ENCODE measurements at regions not wholly inside any gene's neighbourhood (a gene's known extent, or its start where the extent isn't known, plus 50 kb on each side); places are given as distances from the start of the nearest gene placed in this dataset.

DNA sequence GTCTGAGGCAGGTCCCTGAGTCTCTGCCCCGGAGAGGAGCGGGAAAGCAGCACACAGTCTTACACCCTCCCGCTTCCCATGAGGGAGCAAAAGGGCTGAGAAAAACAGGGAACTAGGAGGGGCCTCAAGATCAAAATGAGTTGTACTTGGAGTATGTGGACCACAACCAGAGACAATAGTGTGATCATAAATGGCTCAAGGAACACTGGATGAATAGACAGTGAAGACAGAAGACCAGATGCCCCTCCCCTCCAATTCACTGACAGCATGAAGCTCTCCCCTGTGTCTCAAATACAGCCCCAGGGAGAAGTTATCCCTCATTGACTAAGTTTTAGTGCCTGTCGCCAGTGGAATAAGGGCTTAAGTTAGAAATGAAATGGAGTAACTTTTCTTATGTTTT lies 191.0 kb downstream of the TFAP2A start:
- Histone ChIP-seq H3K4me3 (ENCODE audit: low read length) (no peak overlapping the region), H3K36me3 (ENCODE audit: control insufficient read depth, low read depth, low read length) (no peaks in the 10 kb centered on the region), H3K27ac (ENCODE audit: low read length) (no peak overlapping the region), H3K9ac (ENCODE audit: low read length) (no peak overlapping the region), H3K9me3 (ENCODE audit: control insufficient read depth, low read depth, low read length) (no peaks in the 10 kb centered on the region), H3K4me1 (ENCODE audit: control insufficient read depth, low read depth, low read length) (no peaks in the 10 kb centered on the region), H3K27me3 (ENCODE audit: control insufficient read depth, insufficient read depth, low read length) (no peaks in the 10 kb centered on the region)

DNA sequence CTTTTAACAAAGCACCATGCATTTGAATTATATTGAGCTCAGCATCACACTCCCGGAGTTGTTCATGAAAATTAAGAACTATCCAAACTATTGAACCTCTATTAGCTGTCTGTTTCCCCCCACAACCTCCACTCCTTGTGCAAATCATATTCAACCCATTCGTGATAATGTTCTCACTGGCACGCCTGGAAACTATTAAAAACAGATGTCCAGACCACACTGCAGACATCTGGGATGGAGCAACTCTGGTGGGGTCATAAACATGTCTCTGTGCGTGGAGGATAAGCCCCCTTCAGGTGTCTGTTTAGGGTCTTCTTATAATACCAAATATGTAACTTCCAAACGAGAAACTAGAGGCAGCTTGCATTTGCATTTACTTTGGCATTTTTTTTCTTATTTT lies 193.7 kb downstream of the TFAP2A start:
- H3K4me1 ChIP-seq (ENCODE audit: control insufficient read depth, low read depth, low read length), result no peaks in the 10 kb centered on the region
- no peaks in the 10 kb centered on the region for H3K36me3 ChIP-seq (ENCODE audit: control insufficient read depth, low read depth, low read length)
- H3K27ac ChIP-seq (ENCODE audit: low read length), result no peak overlapping the region
- no peaks in the 10 kb centered on the region for H3K27me3 ChIP-seq (ENCODE audit: control insufficient read depth, insufficient read depth, low read length)
- no peak overlapping the region for H3K9ac ChIP-seq (ENCODE audit: low read length)
- no peak overlapping the region for H3K4me3 ChIP-seq (ENCODE audit: low read length)
- no peaks in the 10 kb centered on the region for H3K9me3 ChIP-seq (ENCODE audit: control insufficient read depth, low read depth, low read length)

DNA sequence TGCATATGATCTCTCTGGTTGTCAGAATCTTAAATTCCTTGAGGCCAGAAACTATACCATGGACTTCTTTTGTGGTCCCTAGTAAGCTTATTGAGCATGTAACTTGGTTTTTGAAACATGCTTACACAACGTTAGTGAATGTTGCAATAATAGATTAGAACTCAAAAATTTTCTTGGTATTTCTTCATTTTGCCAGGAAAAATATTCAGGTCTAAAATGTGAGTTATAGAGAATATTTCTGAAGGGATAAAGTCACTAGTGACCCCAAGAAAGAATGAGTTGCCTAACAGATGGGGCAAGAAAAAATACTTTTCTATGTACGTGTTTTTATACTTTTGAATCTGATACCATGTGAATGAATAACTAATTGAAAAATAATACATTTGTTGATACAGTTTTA lies 195.4 kb downstream of the TFAP2A start:
- H3K4me1 ChIP-seq (ENCODE audit: control insufficient read depth, low read depth, low read length), result no peaks in the 10 kb centered on the region
- no peaks in the 10 kb centered on the region for H3K9me3 ChIP-seq (ENCODE audit: control insufficient read depth, low read depth, low read length)
- no peak overlapping the region for H3K9ac ChIP-seq (ENCODE audit: low read length)
- no peak overlapping the region for H3K4me3 ChIP-seq (ENCODE audit: low read length)
- H3K27me3 ChIP-seq (ENCODE audit: control insufficient read depth, insufficient read depth, low read length), result no peaks in the 10 kb centered on the region
- no peaks in the 10 kb centered on the region for H3K36me3 ChIP-seq (ENCODE audit: control insufficient read depth, low read depth, low read length)
- no peak overlapping the region for H3K27ac ChIP-seq (ENCODE audit: low read length)

DNA sequence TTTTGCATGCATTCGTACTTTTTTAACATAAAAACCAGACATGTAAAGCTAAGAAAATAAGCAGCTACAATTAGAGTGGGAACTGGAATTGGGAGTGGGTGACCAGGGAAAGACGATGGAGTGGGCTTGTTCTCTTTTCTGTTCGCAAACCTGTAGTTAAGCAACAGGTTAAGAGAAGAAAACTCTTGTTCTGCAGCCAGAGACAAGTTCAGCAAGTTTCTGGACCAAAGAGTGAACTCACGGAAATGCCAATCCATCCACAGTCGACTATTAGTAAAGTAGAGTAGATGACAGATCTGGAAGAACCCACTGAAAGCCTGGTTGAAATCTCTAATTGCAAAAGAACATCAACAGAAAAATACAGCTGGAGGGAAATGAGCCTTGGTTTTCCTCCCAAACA lies 197.8 kb downstream of the TFAP2A start:
- no peaks in the 10 kb centered on the region for H3K27me3 ChIP-seq (ENCODE audit: control insufficient read depth, insufficient read depth, low read length)
- H3K36me3 ChIP-seq (ENCODE audit: control insufficient read depth, low read depth, low read length), result no peaks in the 10 kb centered on the region
- H3K9ac ChIP-seq (ENCODE audit: low read length), result no peak overlapping the region
- no peak overlapping the region for H3K4me3 ChIP-seq (ENCODE audit: low read length)
- no peaks in the 10 kb centered on the region for H3K4me1 ChIP-seq (ENCODE audit: control insufficient read depth, low read depth, low read length)
- no peak overlapping the region for H3K27ac ChIP-seq (ENCODE audit: low read length)
- no peaks in the 10 kb centered on the region for H3K9me3 ChIP-seq (ENCODE audit: control insufficient read depth, low read depth, low read length)

DNA sequence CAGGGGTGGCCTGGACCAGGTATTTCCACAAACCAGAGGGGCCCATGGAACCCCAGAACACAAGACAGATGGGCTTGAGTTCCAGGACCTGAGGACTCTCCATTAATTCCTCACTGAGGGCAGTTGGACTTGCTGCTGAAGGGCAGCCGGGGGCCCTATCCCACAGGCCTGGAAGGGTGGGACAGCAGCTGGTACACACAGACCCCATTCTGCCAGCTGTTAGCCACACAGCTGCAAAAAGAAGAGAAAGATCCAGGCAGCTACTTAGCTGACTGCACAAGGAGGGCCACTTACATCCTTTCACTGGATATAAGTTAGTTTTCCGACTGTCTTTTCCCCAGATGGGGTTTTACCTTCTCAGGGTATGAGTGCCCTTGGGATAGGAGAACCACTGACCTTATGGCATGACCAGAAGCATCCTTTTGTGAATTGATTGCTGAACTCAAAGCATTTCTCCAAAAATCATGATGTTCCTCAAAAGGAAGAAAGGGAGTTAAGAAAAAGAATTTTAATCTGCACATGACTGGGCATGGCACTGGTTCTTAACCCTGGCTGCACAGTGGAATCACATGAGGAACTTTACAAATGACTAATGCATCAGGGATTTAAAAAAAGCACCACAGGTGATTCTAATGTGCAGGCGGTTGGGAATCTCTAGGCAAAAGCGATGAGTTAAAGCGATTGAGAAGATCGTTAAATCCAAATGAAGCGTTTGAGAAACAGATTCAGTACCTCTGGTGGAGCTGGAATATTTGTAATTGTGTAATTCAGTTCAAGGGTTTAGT lies 199.4 kb downstream of the TFAP2A start:
- Histone ChIP-seq H3K27me3 (ENCODE audit: control insufficient read depth, insufficient read depth, low read length) (no peaks in the 10 kb centered on the region), H3K9ac (ENCODE audit: low read length) (no peak overlapping the region), H3K36me3 (ENCODE audit: control insufficient read depth, low read depth, low read length) (no peaks in the 10 kb centered on the region), H3K27ac (ENCODE audit: low read length) (no peak overlapping the region), H3K4me1 (ENCODE audit: control insufficient read depth, low read depth, low read length) (no peaks in the 10 kb centered on the region), H3K4me3 (ENCODE audit: low read length) (no peak overlapping the region), H3K9me3 (ENCODE audit: control insufficient read depth, low read depth, low read length) (no peaks in the 10 kb centered on the region)

DNA sequence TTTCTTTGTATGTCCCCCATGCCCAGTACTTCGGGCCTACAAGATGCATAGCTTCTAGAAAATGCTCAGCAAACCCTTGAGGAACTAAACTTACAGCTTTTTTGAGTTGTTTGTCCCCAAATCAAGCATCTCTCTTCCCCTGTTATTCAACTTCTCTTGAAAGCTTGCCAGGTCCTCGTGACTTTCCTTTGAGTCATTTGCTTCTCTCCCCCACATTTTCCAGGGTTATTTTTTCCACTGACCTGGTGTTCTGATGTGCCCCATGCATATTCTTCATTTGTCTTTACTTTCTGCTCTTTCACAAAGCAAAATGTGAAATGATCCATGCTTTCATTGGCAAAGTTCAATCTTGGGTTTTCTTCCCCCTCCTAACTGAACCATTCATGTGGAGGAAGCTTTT lies 204.8 kb downstream of the TFAP2A start:
- H3K9me3 ChIP-seq (ENCODE audit: control insufficient read depth, low read depth, low read length), result no peaks in the 10 kb centered on the region
- no peaks in the 10 kb centered on the region for H3K27me3 ChIP-seq (ENCODE audit: control insufficient read depth, insufficient read depth, low read length)
- H3K9ac ChIP-seq (ENCODE audit: low read length), result no peak overlapping the region
- H3K4me3 ChIP-seq (ENCODE audit: low read length), result no peak overlapping the region
- H3K4me1 ChIP-seq (ENCODE audit: control insufficient read depth, low read depth, low read length), result peaks cover 5% of the 10 kb centered on the region
- H3K27ac ChIP-seq (ENCODE audit: low read length), result no peak overlapping the region
- H3K36me3 ChIP-seq (ENCODE audit: control insufficient read depth, low read depth, low read length), result no peaks in the 10 kb centered on the region

DNA sequence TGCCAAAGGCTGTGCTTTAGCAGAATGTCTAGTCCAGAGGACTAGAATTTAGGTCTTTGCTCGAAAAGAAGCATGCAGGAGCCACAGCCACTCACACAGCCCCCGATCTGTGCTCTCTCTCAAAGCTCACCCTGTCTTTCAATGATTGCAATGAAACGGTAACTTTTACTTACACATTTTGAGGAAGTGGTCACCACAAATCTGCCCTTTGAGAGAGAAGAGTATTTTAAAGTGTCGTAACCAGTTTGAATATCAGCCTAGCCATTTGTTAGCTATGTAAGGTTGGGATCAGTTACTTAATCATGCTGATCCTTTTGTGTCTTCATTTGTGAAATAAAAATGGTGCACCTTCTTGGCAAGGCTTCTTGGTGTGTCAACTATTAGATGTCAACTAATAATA lies 209.0 kb downstream of the TFAP2A start:
- Histone ChIP-seq H3K9ac (ENCODE audit: low read length) (no peak overlapping the region), H3K27ac (ENCODE audit: low read length) (no peak overlapping the region), H3K9me3 (ENCODE audit: control insufficient read depth, low read depth, low read length) (no peaks in the 10 kb centered on the region)

DNA sequence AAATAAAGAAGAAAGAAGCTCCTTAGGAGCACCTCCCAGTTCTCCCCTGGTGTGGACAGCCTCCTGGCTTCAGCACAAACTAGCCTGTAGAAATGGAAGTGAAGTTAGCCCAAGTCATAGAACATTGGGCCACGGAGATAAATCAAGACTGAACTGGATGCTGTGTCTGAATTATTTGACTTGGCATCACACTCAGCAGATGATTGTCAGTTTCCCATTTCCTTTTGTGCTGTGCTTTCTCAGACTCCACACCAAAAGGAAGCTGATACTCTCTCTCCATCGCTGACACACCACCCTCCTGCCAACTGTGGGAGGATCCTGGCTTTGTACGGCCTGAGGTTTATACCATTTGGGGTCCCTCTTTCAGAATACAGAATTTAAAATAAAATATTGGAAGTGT lies 209.8 kb downstream of the TFAP2A start:
- H3K4me3 ChIP-seq (ENCODE audit: low read length), result no peak overlapping the region
- peaks cover 4% of the 10 kb centered on the region for H3K4me1 ChIP-seq (ENCODE audit: control insufficient read depth, low read depth, low read length)
- H3K9ac ChIP-seq (ENCODE audit: low read length), result no peak overlapping the region
- no peaks in the 10 kb centered on the region for H3K36me3 ChIP-seq (ENCODE audit: control insufficient read depth, low read depth, low read length)
- no peaks in the 10 kb centered on the region for H3K27me3 ChIP-seq (ENCODE audit: control insufficient read depth, insufficient read depth, low read length)
- H3K27ac ChIP-seq (ENCODE audit: low read length), result no peak overlapping the region
- no peaks in the 10 kb centered on the region for H3K9me3 ChIP-seq (ENCODE audit: control insufficient read depth, low read depth, low read length)

More for the DNA sequence above, 209.0 kb downstream of the TFAP2A start:
- Histone ChIP-seq H3K27me3 (ENCODE audit: control insufficient read depth, insufficient read depth, low read length) (no peaks in the 10 kb centered on the region), H3K36me3 (ENCODE audit: control insufficient read depth, low read depth, low read length) (no peaks in the 10 kb centered on the region), H3K4me3 (ENCODE audit: low read length) (no peak overlapping the region), H3K4me1 (ENCODE audit: control insufficient read depth, low read depth, low read length) (peaks cover 5% of the 10 kb centered on the region)

DNA sequence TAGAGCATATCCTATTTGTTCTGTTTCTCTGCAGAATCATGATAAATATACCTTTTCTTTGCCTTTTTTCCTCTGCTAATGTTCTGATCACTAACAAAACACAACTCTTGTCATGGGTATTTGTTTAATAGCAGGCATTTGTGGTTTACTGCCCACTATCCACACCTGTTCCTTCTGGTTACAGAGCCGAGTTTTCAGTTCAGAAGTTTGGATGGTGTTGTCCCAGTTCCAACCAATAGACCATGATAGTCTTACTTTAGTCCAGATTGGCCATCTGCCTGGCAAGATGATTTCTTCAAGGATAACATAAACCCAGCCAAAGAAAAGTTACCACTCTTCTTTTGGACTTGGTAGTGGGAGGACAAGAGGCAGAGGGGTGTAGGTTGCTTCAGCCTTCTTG lies 211.2 kb downstream of the TFAP2A start:
- H3K4me3 ChIP-seq (ENCODE audit: low read length), result no peak overlapping the region
- no peak overlapping the region for H3K27ac ChIP-seq (ENCODE audit: low read length)
- H3K4me1 ChIP-seq (ENCODE audit: control insufficient read depth, low read depth, low read length), result no peaks in the 10 kb centered on the region
- no peaks in the 10 kb centered on the region for H3K36me3 ChIP-seq (ENCODE audit: control insufficient read depth, low read depth, low read length)
- H3K27me3 ChIP-seq (ENCODE audit: control insufficient read depth, insufficient read depth, low read length), result no peaks in the 10 kb centered on the region
- no peaks in the 10 kb centered on the region for H3K9me3 ChIP-seq (ENCODE audit: control insufficient read depth, low read depth, low read length)
- H3K9ac ChIP-seq (ENCODE audit: low read length), result no peak overlapping the region

DNA sequence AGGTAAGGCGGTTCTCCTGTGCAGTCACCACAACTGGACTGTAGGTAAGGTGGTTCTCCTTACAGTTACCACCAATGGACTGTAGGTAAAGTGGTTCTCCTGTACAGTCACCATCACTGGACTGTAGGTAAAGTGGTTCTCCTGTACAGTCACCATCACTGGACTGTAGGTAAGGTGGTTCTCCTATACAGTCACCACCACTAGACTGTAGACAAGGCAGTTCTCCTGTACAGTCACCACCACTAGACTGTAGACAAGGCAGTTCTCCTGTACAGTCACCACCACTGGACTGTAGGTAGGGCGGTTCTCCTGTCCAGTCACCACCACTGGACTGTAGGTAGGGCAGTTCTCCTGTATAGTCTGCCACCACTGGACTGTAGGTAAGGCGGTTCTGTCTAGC lies 212.3 kb downstream of the TFAP2A start:
- no peak overlapping the region for H3K27ac ChIP-seq (ENCODE audit: low read length)
- no peak overlapping the region for H3K4me3 ChIP-seq (ENCODE audit: low read length)

DNA sequence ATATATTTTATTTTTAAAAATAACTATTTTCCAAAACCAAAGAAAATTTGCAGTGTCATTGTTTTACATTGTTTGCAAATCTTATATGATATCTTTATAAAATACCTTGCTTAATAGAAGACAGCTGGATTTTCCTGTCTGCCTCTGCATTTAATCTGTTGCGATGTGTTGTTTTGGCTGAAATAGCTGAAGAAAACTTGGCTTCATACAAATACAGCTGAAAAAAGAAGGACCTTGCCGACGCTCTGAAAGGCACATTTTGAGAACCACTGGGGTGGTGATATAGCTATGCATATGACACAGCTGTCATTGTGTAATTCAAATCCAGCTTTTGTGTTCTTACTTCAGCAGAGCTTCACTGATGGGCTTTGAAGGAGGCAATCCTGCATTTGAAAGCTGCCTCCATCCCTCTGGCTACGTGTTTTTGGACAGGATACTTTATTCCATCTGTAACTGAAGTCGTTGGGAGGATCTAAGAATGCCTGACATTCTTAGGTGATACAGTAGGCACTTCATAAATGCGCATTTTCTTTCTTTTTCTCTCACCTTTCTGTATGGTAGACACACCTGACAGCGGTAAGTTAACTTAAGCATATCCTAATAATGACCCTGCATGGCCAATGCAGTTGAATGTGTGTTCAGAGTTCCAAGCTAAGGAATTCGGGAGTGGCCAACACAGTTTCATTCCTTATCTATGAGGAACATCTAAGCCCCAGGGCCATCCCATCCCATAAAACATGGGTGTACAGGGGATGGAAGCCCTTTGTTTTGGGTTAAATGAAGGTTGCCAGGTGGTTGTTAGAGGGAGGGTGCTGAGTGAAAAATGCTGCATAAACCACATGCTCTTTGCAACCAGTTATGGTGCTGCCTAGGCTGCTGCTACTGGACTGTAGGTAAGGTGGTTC lies 213.0 kb downstream of the TFAP2A start:
- Histone ChIP-seq H3K27me3 (ENCODE audit: control insufficient read depth, insufficient read depth, low read length) (no peaks in the 10 kb centered on the region), H3K27ac (ENCODE audit: low read length) (no peak overlapping the region), H3K4me3 (ENCODE audit: low read length) (no peak overlapping the region)

More for the DNA sequence above, 212.3 kb downstream of the TFAP2A start:
- Histone ChIP-seq H3K9me3 (ENCODE audit: control insufficient read depth, low read depth, low read length) (no peaks in the 10 kb centered on the region), H3K9ac (ENCODE audit: low read length) (no peak overlapping the region), H3K27me3 (ENCODE audit: control insufficient read depth, insufficient read depth, low read length) (no peaks in the 10 kb centered on the region), H3K4me1 (ENCODE audit: control insufficient read depth, low read depth, low read length) (no peaks in the 10 kb centered on the region), H3K36me3 (ENCODE audit: control insufficient read depth, low read depth, low read length) (no peaks in the 10 kb centered on the region)

More for the DNA sequence above, 213.0 kb downstream of the TFAP2A start:
- Histone ChIP-seq H3K4me1 (ENCODE audit: control insufficient read depth, low read depth, low read length) (no peaks in the 10 kb centered on the region), H3K36me3 (ENCODE audit: control insufficient read depth, low read depth, low read length) (no peaks in the 10 kb centered on the region), H3K9me3 (ENCODE audit: control insufficient read depth, low read depth, low read length) (no peaks in the 10 kb centered on the region), H3K9ac (ENCODE audit: low read length) (no peak overlapping the region)

Measured in iPS-18a (cell line).